HEK293 (cell line): ENCODE measurements at regions not wholly inside any gene's neighbourhood (a gene's known extent, or its start where the extent isn't known, plus 50 kb on each side); places are given as distances from the start of the nearest gene placed in this dataset.

Source experiments
- CTCF ChIP-seq: fragments of 450-650 bp; formaldehyde crosslinking; IDR thresholded peaks from 2 replicates; pipeline ENCODE4 v1.5.1; 2016; ENCODE audit warnings: missing biosample characterization, missing genetic modification characterization
- GLIS2 ChIP-seq: fragments of 450-650 bp; formaldehyde crosslinking; IDR thresholded peaks from 2 replicates; pipeline ENCODE4 v1.5.1; 2016; ENCODE audit warnings: missing biosample characterization, missing genetic modification characterization
- HOXC10 ChIP-seq: sonication (generic); formaldehyde crosslinking; IDR thresholded peaks from 2 replicates; pipeline ENCODE4 v1.8.1; 2023; ENCODE audit warnings: mild to moderate bottlenecking, missing genetic modification reagents
- PBX3 ChIP-seq: sonication (generic); formaldehyde crosslinking; IDR thresholded peaks from 2 replicates; pipeline ENCODE4 v1.8.1; 2022; ENCODE audit warnings: mild to moderate bottlenecking, moderate library complexity, missing genetic modification reagents
- REST ChIP-seq: fragments of 450-650 bp; formaldehyde crosslinking; IDR thresholded peaks from 2 replicates; pipeline ENCODE4 v1.5.1; 2016; ENCODE audit warnings: missing biosample characterization, missing genetic modification characterization
- SETDB1 ChIP-seq: IDR thresholded peaks from one replicate; pipeline ENCODE4 v1.6.1; 2017; ENCODE audit warnings: mild to moderate bottlenecking, low read length, moderate library complexity, mixed read lengths; ENCODE audit not compliant: insufficient read length
- ZBTB1 ChIP-seq: fragments of 450-650 bp; formaldehyde crosslinking; IDR thresholded peaks from 2 replicates; pipeline ENCODE4 v1.5.1; 2016; ENCODE audit warnings: missing biosample characterization, missing genetic modification characterization
- ZNF350 ChIP-seq: fragments of 450-650 bp; formaldehyde crosslinking; IDR thresholded peaks from 2 replicates; pipeline ENCODE4 v1.5.0; 2017; ENCODE audit warnings: missing biosample characterization, mild to moderate bottlenecking, missing genetic modification characterization
- ZNF362 ChIP-seq: fragments of 450-650 bp; formaldehyde crosslinking; IDR thresholded peaks from 2 replicates; pipeline ENCODE4 v1.5.1; 2016; ENCODE audit warnings: missing biosample characterization, missing genetic modification characterization
- ZNF404 ChIP-seq: fragments of 450-650 bp; formaldehyde crosslinking; IDR thresholded peaks from 2 replicates; pipeline ENCODE4 v1.5.1; 2017; ENCODE audit warnings: missing biosample characterization, missing genetic modification characterization
- ZNF48 ChIP-seq: fragments of 450-650 bp; formaldehyde crosslinking; IDR thresholded peaks from 2 replicates; pipeline ENCODE4 v1.5.1; 2016; ENCODE audit warnings: missing biosample characterization, missing genetic modification characterization
- ZNF549 ChIP-seq: fragments of 450-650 bp; IDR thresholded peaks from 2 replicates; pipeline ENCODE4 v1.5.1; 2018; ENCODE audit warnings: missing biosample characterization, missing genetic modification characterization, mild to moderate bottlenecking, inconsistent platforms, moderate library complexity
- ZNF626 ChIP-seq: fragments of 450-650 bp; sonication (Bioruptor Pico); formaldehyde crosslinking; IDR thresholded peaks from 2 replicates; pipeline ENCODE4 v1.5.1; 2018; ENCODE audit warnings: missing biosample characterization, missing genetic modification characterization, inconsistent platforms
- ZNF670 ChIP-seq: fragments of 450-650 bp; formaldehyde crosslinking; IDR thresholded peaks from 2 replicates; pipeline ENCODE4 v1.5.1; 2016; ENCODE audit warnings: missing biosample characterization, missing genetic modification characterization, low read depth

GRCh38 chr4:94399721-94400120 is 52.0 kb upstream of the PDLIM5 start:
- no peak for TF ChIP-seq ZNF404 (tag by site-specific recombination)
- TF ChIP-seq ZNF48 (tag by site-specific recombination) = no peak
- TF ChIP-seq HOXC10 (CRISPR knock-in tag) = no peak
- no peak for TF ChIP-seq ZNF626
- no peak for TF ChIP-seq PBX3 (CRISPR knock-in tag)
- TF ChIP-seq REST = no peak
- no peak for TF ChIP-seq GLIS2 (tag by site-specific recombination)
- TF ChIP-seq ZNF670 (tag by site-specific recombination) = no peak
- TF ChIP-seq ZNF362 (tag by site-specific recombination) = no peak
- no peak for TF ChIP-seq SETDB1
- TF ChIP-seq ZNF549 (tag by site-specific recombination) = no peak
- TF ChIP-seq ZBTB1 (tag by site-specific recombination) = no peak
- no peak for TF ChIP-seq ZNF350
- TF ChIP-seq CTCF (tag by site-specific recombination) = no peak
